Endodermal cell (in vitro differentiated cells): ENCODE measurements at regions not wholly inside any gene's neighbourhood (a gene's known extent, or its start where the extent isn't known, plus 50 kb on each side); places are given as distances from the start of the nearest gene placed in this dataset.

Source experiments
- DNase-seq: peaks from one replicate; pipeline ENCODE4 v3.0.0-alpha.2; 2017
- H3K27ac ChIP-seq: 2 replicates; pipeline ENCODE4 v1.5.1; 2013; ENCODE audit warnings: mild to moderate bottlenecking, low read depth, low read length, moderate library complexity
- H3K27me3 ChIP-seq: 2 replicates; pipeline ENCODE4 v1.6.1; 2013; ENCODE audit warnings: mild to moderate bottlenecking, low read length, moderate library complexity; ENCODE audit not compliant: insufficient read depth, control insufficient read depth, poor library complexity, severe bottlenecking
- H3K36me3 ChIP-seq: 2 replicates; pipeline ENCODE4 v1.7.0; 2013; ENCODE audit warnings: mild to moderate bottlenecking, low read length, moderate library complexity; ENCODE audit not compliant: control insufficient read depth, insufficient read depth
- H3K4me1 ChIP-seq: one replicate; pipeline ENCODE4 v1.7.0; 2013; ENCODE audit warnings: low read length; ENCODE audit not compliant: control insufficient read depth, insufficient read depth
- H3K4me3 ChIP-seq: 2 replicates; pipeline ENCODE4 v1.5.1; 2013; ENCODE audit warnings: mild to moderate bottlenecking, low read length, moderate library complexity
- H3K9ac ChIP-seq: 2 replicates; pipeline ENCODE4 v1.6.1; 2013; ENCODE audit warnings: mild to moderate bottlenecking, low read length, moderate library complexity; ENCODE audit not compliant: poor library complexity, severe bottlenecking; ENCODE audit errors: extremely low read depth
- H3K9me3 ChIP-seq: 2 replicates; pipeline ENCODE4 v1.6.1; 2013; ENCODE audit warnings: mild to moderate bottlenecking, low read length, moderate library complexity; ENCODE audit not compliant: control insufficient read depth
- H3K27ac Mint-ChIP-seq: 2 replicates; pipeline ENCODE4 v1.8.0; 2020; ENCODE audit warnings: mixed read lengths
- H3K27me3 Mint-ChIP-seq: 2 replicates; pipeline ENCODE4 v1.8.0; 2021; ENCODE audit warnings: mild to moderate bottlenecking, mixed read lengths; ENCODE audit not compliant: insufficient read depth
- H3K36me3 Mint-ChIP-seq: 2 replicates; pipeline ENCODE4 v1.8.0; 2020; ENCODE audit warnings: low read depth, mixed read lengths
- H3K4me1 Mint-ChIP-seq: 2 replicates; pipeline ENCODE4 v1.8.0; 2020; ENCODE audit warnings: mixed read lengths
- H3K4me3 Mint-ChIP-seq: 2 replicates; pipeline ENCODE4 v1.8.0; 2020; ENCODE audit warnings: mild to moderate bottlenecking, moderate library complexity, mixed read lengths
- H3K9me3 Mint-ChIP-seq: 2 replicates; pipeline ENCODE4 v1.8.0; 2020; ENCODE audit warnings: mild to moderate bottlenecking, mixed read lengths
- WGBS, 2 experiments: methylation state at CpG; one replicate each; pipeline versions ENCODE4 v1.1.5 to v1.1.7; 2013; ENCODE audit warnings: missing lambda C conversion rate in 2 of 2, mixed read lengths in 1 of 2; ENCODE audit not compliant: insufficient coverage in 1 of 2, insufficient read length in 1 of 2; 5-methylcytosine and 5-hydroxymethylcytosine counted together
- TF ChIP-seq, protein P1 (sequence below): fragments of 200-600 bp; sonication (generic); conservative IDR thresholded peaks from 2 replicates; pipeline ENCODE4 v1.5.0; 2021; ENCODE audit warnings: antibody characterized with exemption, mild to moderate bottlenecking

GRCh38 chr6:11424395-11425034, 113.0 kb upstream of the TMEM170B start:
- Mint-ChIP-seq H3K27ac (no peak overlapping the region), H3K4me3 (no peak overlapping the region)
- H3K27ac ChIP-seq = no peak overlapping the region

DNA sequence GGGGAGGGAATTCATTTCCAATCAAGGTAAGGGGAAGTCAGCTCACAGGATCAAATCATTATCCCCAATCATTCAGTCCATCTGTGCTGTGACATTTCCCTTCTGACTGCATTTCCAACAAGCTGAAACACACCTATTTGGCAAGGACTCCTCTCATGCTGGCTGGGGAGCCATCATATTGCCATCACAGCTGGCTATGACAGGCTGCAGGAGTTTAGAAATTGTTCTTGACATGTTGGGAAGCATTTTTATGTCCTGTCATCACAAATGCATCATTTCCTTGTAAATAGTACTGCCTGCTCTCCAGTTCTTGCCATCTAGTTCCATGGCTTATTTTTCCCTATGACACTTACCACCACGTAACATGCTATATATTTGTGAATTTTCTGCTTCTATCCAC, 113.9 kb upstream of the TMEM170B start:
- TF ChIP-seq, protein P1, sequence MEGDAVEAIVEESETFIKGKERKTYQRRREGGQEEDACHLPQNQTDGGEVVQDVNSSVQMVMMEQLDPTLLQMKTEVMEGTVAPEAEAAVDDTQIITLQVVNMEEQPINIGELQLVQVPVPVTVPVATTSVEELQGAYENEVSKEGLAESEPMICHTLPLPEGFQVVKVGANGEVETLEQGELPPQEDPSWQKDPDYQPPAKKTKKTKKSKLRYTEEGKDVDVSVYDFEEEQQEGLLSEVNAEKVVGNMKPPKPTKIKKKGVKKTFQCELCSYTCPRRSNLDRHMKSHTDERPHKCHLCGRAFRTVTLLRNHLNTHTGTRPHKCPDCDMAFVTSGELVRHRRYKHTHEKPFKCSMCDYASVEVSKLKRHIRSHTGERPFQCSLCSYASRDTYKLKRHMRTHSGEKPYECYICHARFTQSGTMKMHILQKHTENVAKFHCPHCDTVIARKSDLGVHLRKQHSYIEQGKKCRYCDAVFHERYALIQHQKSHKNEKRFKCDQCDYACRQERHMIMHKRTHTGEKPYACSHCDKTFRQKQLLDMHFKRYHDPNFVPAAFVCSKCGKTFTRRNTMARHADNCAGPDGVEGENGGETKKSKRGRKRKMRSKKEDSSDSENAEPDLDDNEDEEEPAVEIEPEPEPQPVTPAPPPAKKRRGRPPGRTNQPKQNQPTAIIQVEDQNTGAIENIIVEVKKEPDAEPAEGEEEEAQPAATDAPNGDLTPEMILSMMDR = no peak
- H3K27ac Mint-ChIP-seq = no peak overlapping the region
- Histone ChIP-seq H3K9me3 (no peaks in the 10 kb centered on the region), H3K4me3 (no peak overlapping the region), H3K27ac (no peak overlapping the region), H3K27me3 (no peaks in the 10 kb centered on the region), H3K36me3 (no peaks in the 10 kb centered on the region), H3K4me1 (peaks cover 16% of the 10 kb centered on the region), H3K9ac (no peak overlapping the region)
- peaks cover 29% of the 10 kb centered on the region for H3K4me1 Mint-ChIP-seq
- H3K4me3 Mint-ChIP-seq = no peak overlapping the region
- no peaks in the 10 kb centered on the region for H3K9me3 Mint-ChIP-seq
- no peaks in the 10 kb centered on the region for H3K36me3 Mint-ChIP-seq
- no peak for DNase-seq
- WGBS, 2 experiments = 92 to 100% methylated on average over 1 of the region's 1 CpG
- H3K27me3 Mint-ChIP-seq = peaks cover 1% of the 10 kb centered on the region

More at GRCh38 chr6:11424395-11425034, 113.0 kb upstream of the TMEM170B start:
- Mint-ChIP-seq H3K36me3 (no peaks in the 10 kb centered on the region), H3K4me1 (peaks cover 38% of the 10 kb centered on the region), H3K27me3 (peaks cover 1% of the 10 kb centered on the region), H3K9me3 (no peaks in the 10 kb centered on the region)
- Histone ChIP-seq H3K4me1 (peaks cover 21% of the 10 kb centered on the region), H3K9me3 (no peaks in the 10 kb centered on the region), H3K4me3 (no peak overlapping the region), H3K27me3 (no peaks in the 10 kb centered on the region), H3K36me3 (no peaks in the 10 kb centered on the region), H3K9ac (no peak overlapping the region)
- WGBS, 2 experiments = 74 to 75% methylated on average over 4 of the region's 4 CpGs
- DNase-seq = no peak
- TF ChIP-seq, protein P1 = no peak

GRCh38 chr6:11423072-11423471, 114.5 kb upstream of the TMEM170B start:
- Histone ChIP-seq H3K27me3 (no peaks in the 10 kb centered on the region), H3K27ac (no peak overlapping the region), H3K9me3 (no peaks in the 10 kb centered on the region), H3K36me3 (no peaks in the 10 kb centered on the region), H3K9ac (no peak overlapping the region), H3K4me3 (no peak overlapping the region), H3K4me1 (peaks cover 10% of the 10 kb centered on the region)
- Mint-ChIP-seq H3K27ac (no peak overlapping the region), H3K36me3 (no peaks in the 10 kb centered on the region), H3K27me3 (peaks cover 1% of the 10 kb centered on the region), H3K4me1 (peaks cover 23% of the 10 kb centered on the region), H3K4me3 (no peak overlapping the region), H3K9me3 (no peaks in the 10 kb centered on the region)
- DNase-seq = no peak
- 70 to 100% methylated on average over 1 of the region's 1 CpG for WGBS, 2 experiments
- TF ChIP-seq, protein P1 = no peak
